ENCODE measurements at regions not wholly inside any gene's neighbourhood (a gene's known extent, or its start where the extent isn't known, plus 50 kb on each side); places are given as distances from the start of the nearest gene placed in this dataset.

GRCh38 chr15:59839906-59840305 lies 150.8 kb upstream of the BNIP2 start:
- TF ChIP-seq CTCF (IDR thresholded peaks at IDR 0.05) (no peak), POLR2AphosphoS5 (IDR thresholded peaks at IDR 0.05) (no peak), POLR2A (IDR thresholded peaks at IDR 0.05) (no peak), EP300 (IDR thresholded peaks at IDR 0.05) (no peak)
